Fibroblast of pulmonary artery (primary cell): ENCODE measurements at regions not wholly inside any gene's neighbourhood (a gene's known extent, or its start where the extent isn't known, plus 50 kb on each side); places are given as distances from the start of the nearest gene placed in this dataset.

ENCODE experiments used
- DNase-seq: peaks from one replicate; pipeline ENCODE4 v3.0.0-alpha.2; 2010; ENCODE audit warnings: low read depth
- H3K4me3 ChIP-seq: replicated peaks from 2 replicates; pipeline ENCODE4 v1.5.1; 2011; ENCODE audit warnings: low read depth, mild to moderate bottlenecking, control low read depth, low read length, moderate library complexity
- TF ChIP-seq, protein P1 (sequence below): IDR thresholded peaks from 2 replicates; pipeline ENCODE4 v1.5.1; 2011; ENCODE audit warnings: mild to moderate bottlenecking, control low read depth, low read length, inconsistent platforms; ENCODE audit errors: missing control alignments

DNA sequence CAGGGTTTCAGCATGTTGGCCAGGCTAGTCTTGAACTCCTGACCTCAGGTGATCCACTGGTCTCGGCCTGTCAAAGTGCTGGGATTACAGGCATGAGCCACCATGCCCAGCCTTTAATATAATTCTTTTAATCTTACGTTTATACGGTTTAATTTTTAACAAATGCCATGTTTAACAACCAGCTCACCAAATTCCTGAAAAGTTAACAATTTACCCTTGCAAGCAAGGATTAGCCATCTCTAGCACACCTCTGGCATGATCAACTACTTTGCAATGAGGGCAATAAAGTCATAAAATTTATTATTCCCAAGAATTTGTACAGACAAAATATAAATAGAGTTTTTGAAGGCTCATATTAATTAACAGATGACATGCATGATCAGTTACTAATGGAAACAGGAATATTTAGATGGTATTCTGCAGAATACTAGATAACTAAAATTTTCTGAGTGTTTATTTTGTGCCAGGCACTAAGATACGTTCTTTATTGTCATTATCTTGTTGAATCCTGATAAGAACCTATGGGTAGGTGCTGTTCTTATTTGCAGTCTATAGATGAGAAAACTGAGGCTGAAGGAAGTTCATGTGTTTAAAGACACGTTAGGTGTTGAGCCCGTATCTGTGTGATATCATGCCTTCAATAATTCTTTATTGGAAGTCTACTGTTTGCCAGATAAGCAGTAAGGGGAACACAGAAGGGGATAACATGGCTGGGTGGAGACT is 190.1 kb downstream of the CDCA7 start:
- TF ChIP-seq, protein P1, sequence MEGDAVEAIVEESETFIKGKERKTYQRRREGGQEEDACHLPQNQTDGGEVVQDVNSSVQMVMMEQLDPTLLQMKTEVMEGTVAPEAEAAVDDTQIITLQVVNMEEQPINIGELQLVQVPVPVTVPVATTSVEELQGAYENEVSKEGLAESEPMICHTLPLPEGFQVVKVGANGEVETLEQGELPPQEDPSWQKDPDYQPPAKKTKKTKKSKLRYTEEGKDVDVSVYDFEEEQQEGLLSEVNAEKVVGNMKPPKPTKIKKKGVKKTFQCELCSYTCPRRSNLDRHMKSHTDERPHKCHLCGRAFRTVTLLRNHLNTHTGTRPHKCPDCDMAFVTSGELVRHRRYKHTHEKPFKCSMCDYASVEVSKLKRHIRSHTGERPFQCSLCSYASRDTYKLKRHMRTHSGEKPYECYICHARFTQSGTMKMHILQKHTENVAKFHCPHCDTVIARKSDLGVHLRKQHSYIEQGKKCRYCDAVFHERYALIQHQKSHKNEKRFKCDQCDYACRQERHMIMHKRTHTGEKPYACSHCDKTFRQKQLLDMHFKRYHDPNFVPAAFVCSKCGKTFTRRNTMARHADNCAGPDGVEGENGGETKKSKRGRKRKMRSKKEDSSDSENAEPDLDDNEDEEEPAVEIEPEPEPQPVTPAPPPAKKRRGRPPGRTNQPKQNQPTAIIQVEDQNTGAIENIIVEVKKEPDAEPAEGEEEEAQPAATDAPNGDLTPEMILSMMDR, result no peak
- no peak overlapping the region for H3K4me3 ChIP-seq
- DNase-seq, result no peak

DNA sequence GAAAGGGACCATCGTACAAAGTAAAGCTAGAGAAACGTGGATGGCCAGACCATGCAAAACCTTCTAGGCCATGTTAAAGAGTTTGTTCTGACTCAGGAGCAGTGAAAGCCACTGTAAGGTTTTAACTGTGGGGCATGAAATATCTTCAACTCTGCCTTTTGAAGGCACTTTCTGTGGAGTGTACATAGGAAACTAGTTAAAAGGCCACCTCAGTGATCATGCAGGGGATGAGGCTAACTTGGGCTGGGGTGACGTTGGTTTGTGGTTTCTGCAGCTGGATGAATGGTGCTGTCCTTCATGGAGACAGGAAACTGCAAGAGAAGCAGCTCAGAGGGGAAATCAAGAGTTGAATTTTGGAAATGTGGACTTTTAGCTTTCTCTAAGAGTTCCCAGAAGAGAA is 190.7 kb downstream of the CDCA7 start:
- DNase-seq, result no peak
- TF ChIP-seq, protein P1, result no peak
- H3K4me3 ChIP-seq, result no peak overlapping the region

DNA sequence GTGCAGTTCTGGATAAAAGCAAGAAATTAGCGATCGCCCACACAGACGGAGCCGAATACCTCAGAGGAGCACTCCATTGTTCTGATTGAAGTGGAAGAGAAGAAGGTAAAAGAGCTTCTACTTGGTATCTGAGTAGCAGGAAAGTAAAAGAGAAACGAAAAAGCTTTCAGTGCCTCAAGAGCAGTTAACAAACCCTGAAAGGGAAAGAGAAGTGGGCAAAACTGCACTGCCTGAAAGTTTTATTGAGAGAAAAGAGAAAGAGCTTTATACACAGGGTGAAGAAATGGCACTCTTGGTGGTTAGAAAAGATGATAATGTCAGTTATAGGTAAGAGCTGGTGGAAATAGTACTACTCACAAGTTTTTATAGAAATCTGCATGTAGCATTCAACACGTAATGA is 192.8 kb downstream of the CDCA7 start:
- DNase-seq, result no peak
- TF ChIP-seq, protein P1, result no peak
- no peak overlapping the region for H3K4me3 ChIP-seq

- TF ChIP-seq, protein P1, result no peak
- H3K4me3 ChIP-seq, result no peak overlapping the region
- peak; percentile 26 for DNase-seq
These were observed 195.5 kb downstream of the CDCA7 start for GRCh38 chr2:173550143-173550542.

DNA sequence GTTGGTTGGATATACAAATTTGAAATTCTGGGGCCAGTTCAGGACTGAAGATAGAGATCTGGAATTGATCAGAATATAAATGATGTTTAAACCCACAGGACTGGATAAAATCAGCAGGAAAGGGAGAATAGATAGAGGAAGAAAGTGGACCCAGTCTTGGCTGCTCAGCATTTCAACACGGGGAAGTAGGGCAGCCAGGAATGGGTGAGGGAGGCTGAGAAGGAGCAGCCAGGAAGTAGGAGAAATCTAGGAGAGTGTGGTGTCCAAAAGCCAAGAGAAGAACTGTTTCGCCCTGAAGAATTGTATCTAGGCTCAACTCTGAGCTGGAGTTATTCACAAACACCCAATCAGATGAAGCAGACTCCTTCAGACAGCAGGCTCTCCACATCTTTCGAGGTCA is 197.9 kb downstream of the CDCA7 start:
- TF ChIP-seq, protein P1, result no peak
- H3K4me3 ChIP-seq, result no peak overlapping the region
- DNase-seq, result no peak

DNA sequence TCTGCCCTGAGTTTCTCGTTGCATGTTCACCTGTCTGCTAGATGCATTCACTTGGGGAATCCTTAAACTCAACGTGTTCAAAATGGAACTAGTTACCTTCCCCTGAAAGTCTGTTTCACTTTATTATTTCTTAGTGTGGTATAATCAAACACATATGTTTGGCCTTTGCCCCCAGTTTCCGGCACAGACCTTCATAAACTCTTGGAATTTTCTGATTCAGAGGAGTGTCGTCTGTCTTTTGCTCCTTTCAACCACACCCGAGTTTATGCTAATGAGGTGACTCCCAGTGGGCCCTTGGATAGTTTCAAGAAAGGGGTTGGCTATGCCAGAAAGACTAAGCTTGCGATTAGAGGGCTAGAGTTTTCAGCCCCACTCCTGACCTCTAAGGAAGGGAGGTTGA is 198.9 kb downstream of the CDCA7 start:
- no peak overlapping the region for H3K4me3 ChIP-seq
- no peak for DNase-seq
- TF ChIP-seq, protein P1, result no peak

DNA sequence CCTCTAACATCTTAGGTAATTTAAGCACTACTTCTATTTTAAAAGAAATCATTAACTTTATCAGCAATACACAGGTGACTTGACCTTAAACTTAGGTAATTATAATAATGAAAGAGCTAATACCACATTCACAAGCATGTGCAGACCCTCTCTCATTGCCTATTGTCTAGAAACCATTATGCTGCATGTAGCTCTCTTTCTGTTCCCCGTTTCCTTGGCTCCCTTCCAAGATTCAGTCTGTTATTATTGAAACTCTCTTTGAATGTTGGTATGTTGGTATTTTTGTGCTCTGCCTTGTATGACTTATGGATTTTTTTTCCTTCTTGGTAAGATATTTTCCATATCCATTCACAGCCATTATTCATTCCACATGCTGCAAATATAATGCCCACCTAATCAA is 201.2 kb downstream of the CDCA7 start:
- DNase-seq, result peak; percentile 40
- TF ChIP-seq, protein P1, result no peak
- H3K4me3 ChIP-seq, result no peak overlapping the region
